Bronchial epithelial cell (primary cell): ENCODE measurements at regions not wholly inside any gene's neighbourhood (a gene's known extent, or its start where the extent isn't known, plus 50 kb on each side); places are given as distances from the start of the nearest gene placed in this dataset.

Experiments
- DNase-seq: peaks from one replicate; pipeline ENCODE4 v3.0.0-alpha.2; 2010; ENCODE audit warnings: low read depth
- FAIRE-seq: peaks from 2 replicates; lab custom pipeline; 2011; peaks lifted over from hg19 to GRCh38; lab: Jason Lieb, UNC
- H3K27me3 ChIP-seq: 2 replicates; pipeline ENCODE4 v1.5.1; 2011; ENCODE audit warnings: low read length; ENCODE audit not compliant: control insufficient read depth, insufficient read depth
- H3K36me3 ChIP-seq: 2 replicates; pipeline ENCODE4 v1.5.1; 2011; ENCODE audit warnings: low read length; ENCODE audit not compliant: control insufficient read depth, insufficient read depth
- H3K4me3 ChIP-seq: 2 replicates; pipeline ENCODE4 v1.5.1; 2011; ENCODE audit warnings: mild to moderate bottlenecking, low read depth, low read length, control low read depth
- TF ChIP-seq, protein P1 (sequence below): IDR thresholded peaks from 2 replicates; pipeline ENCODE4 v1.5.1; 2011; ENCODE audit warnings: mild to moderate bottlenecking, moderate library complexity, low read length, control low read depth, inconsistent platforms; ENCODE audit not compliant: insufficient read depth, severe bottlenecking

DNA sequence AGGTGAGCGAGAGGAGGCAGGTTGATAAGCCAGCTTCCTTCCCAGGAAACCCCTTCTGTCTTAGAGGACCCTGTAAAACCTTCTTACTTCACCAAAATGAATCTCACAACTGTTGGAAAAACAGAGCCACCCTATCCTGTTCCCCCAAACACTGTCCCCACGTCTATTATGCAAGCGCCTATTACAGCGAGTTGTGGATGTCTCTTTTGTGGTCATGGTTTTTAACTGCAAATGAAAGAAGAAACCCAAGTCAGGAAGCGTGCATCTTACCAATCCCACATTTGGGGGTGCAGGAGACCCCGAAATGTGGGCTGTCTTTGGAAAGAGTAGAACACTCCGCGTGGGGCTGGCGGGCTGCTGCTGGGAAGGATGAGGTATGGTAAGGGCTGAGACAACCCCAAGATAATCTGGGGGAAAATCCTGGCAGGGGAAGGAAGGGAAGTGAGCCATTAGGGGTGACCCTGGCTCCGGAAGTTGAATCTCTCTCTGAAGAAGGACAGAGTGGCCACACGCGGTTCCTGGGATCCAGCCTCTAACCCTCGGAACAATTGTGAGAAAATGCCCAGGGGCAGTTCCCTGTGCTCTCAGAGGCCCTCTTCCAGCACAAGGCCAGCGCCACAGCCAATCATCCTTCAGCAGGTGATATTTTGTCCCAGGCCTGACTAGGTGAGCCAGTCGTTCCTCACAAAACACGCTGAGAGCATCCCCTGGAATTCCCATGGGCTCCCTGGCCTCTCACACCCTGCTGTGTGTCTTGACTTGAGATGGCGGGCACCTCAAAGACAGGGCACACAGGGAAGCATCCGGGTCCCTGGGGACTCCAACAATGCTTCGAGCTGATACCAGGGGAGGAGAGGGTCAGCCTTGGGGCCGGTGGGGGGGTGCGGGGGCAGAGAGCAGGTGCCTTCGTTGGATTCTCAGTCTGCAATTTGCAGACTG lies 168.5 kb upstream of the IRF2BP2 start:
- Histone ChIP-seq H3K36me3 (no peaks in the 10 kb centered on the region), H3K4me3 (no peak overlapping the region), H3K27me3 (peaks cover 14% of the 10 kb centered on the region)
- DNase-seq = no peak
- FAIRE-seq = peak; percentile 28
- TF ChIP-seq, protein P1, sequence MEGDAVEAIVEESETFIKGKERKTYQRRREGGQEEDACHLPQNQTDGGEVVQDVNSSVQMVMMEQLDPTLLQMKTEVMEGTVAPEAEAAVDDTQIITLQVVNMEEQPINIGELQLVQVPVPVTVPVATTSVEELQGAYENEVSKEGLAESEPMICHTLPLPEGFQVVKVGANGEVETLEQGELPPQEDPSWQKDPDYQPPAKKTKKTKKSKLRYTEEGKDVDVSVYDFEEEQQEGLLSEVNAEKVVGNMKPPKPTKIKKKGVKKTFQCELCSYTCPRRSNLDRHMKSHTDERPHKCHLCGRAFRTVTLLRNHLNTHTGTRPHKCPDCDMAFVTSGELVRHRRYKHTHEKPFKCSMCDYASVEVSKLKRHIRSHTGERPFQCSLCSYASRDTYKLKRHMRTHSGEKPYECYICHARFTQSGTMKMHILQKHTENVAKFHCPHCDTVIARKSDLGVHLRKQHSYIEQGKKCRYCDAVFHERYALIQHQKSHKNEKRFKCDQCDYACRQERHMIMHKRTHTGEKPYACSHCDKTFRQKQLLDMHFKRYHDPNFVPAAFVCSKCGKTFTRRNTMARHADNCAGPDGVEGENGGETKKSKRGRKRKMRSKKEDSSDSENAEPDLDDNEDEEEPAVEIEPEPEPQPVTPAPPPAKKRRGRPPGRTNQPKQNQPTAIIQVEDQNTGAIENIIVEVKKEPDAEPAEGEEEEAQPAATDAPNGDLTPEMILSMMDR = no peak

- TF ChIP-seq, protein P1 = no peak
- DNase-seq (no peak), FAIRE-seq (no peak)
- no peaks in the 10 kb centered on the region for H3K36me3 ChIP-seq
- no peak overlapping the region for H3K4me3 ChIP-seq
- H3K27me3 ChIP-seq = peaks cover 11% of the 10 kb centered on the region
Measured at GRCh38 chr1:234777856-234778220, 167.9 kb upstream of the IRF2BP2 start.

DNA sequence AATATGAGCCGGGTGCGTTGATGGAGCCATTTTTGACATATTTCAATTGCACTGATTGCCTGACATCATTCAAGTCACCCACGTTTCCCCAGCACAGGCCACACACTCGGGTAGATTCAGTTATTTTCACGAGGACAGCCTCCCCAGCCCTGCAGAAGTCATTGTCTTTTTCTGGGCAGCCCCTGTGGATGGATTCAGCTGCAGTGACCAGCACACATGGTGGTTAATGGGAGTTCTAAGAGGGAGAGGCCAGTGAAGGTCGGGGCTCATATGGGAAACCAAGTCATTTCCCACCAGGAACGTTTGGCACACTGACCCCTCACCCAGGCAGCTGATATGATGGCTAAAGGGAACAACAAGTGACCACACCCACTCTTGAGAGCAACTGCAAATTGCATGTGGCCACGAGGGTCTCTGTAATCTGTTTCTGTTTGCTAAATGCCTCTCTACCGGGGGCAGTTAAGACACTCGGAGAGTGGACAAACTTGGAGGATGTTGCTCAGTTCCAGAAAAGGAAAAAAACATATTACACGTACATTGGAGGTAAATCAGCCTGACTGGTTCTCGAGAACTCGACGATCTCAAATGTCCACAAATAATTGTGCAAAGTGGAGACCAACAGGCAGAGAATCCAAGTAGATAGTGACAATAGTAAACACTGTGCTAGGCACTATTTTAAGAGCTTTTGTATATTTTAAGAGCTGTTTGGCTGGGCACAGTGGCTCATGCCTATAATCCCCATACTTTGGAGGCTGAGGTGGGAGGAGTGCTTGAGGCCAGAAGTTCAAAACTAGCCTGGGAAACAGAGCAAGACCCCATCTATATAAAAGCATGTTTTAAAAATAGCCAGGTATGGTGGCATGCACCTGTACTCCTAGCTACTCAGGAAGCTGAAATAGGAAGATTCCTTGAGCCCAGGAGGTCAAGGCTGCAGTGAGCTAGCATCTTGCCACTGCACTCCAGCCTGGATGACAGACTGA lies 167.2 kb upstream of the IRF2BP2 start:
- TF ChIP-seq, protein P1 = no peak
- H3K36me3 ChIP-seq = no peaks in the 10 kb centered on the region
- FAIRE-seq = peak; percentile 32
- DNase-seq = no peak
- peaks cover 8% of the 10 kb centered on the region for H3K27me3 ChIP-seq
- H3K4me3 ChIP-seq = no peak overlapping the region

DNA sequence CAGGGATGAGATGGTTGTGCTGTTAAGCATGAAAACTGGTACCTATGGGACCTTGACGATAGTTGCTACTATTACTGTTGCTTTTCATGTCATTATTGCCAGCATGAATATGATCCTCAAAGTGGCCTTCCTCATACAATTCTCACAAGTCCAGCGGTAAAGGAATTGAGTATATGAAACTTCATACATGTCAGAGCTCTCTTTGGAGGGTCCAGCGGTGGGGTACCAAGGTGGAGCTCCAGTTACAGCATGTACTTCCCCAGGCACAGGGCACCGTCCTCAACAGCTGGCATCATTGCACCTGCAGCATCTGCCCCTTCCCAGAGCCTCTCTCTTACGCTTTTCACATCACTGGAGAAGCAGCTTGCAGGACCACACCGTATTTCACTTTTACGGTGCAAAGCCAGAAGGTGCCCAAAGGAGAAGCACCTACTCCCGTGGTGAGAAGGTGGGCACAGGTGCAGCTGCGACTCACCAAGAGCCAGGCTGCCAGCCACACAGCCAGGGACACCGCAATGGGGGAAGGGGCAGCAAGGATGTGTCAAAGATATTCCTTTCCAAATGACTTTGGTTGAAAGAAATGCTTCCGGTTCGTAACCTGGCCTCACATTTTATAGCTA lies 166.4 kb upstream of the IRF2BP2 start:
- TF ChIP-seq, protein P1 = no peak
- H3K27me3 ChIP-seq = peaks cover 7% of the 10 kb centered on the region
- DNase-seq (no peak), FAIRE-seq (no peak)
- no peak overlapping the region for H3K4me3 ChIP-seq
- no peaks in the 10 kb centered on the region for H3K36me3 ChIP-seq

- Histone ChIP-seq H3K4me3 (no peak overlapping the region), H3K36me3 (no peaks in the 10 kb centered on the region), H3K27me3 (peaks cover 4% of the 10 kb centered on the region)
- TF ChIP-seq, protein P1 = no peak
- FAIRE-seq (no peak), DNase-seq (no peak)
Measured at GRCh38 chr1:234775477-234776246, 165.7 kb upstream of the IRF2BP2 start.
